LoVo (cell line): ENCODE measurements at regions not wholly inside any gene's neighbourhood (a gene's known extent, or its start where the extent isn't known, plus 50 kb on each side); places are given as distances from the start of the nearest gene placed in this dataset.
"Not testable (repeated sequence)": the region's sequence is repeated elsewhere in the genome, so short reads cannot be mapped to it uniquely, and the experiment has no call there.

Experiments used
- DNase-seq: peaks from one replicate; pipeline ENCODE4 v3.0.0-alpha.2; 2016; ENCODE audit warnings: low spot score

GRCh38 chr12:90828621-90829020, 126.4 kb downstream of the CCER1 start:
- no peak for DNase-seq

GRCh38 chr12:90827567-90827966, 127.4 kb downstream of the CCER1 start:
- DNase-seq, result no peak

- DNase-seq, result no peak
Observed at GRCh38 chr12:90826036-90826435, 128.9 kb downstream of the CCER1 start.

GRCh38 chr12:90823859-90824258, 131.1 kb downstream of the CCER1 start:
- no peak for DNase-seq

- no peak for DNase-seq
Observed at GRCh38 chr12:90819709-90820108, 135.3 kb downstream of the CCER1 start.

- DNase-seq, result no peak
Observed at GRCh38 chr12:90816353-90817089, 138.5 kb downstream of the CCER1 start.

- no peak for DNase-seq
Observed at GRCh38 chr12:90809940-90810339, 145.0 kb downstream of the CCER1 start.

GRCh38 chr12:90808568-90808967, 146.4 kb downstream of the CCER1 start:
- no peak for DNase-seq

- DNase-seq, result no peak
Observed at GRCh38 chr12:90802727-90803126, 152.2 kb downstream of the CCER1 start.

- DNase-seq, result peak; percentile 28
Observed at GRCh38 chr12:90801776-90802175, 153.2 kb downstream of the CCER1 start.

GRCh38 chr12:90794212-90794611, 160.8 kb downstream of the CCER1 start:
- no peak for DNase-seq

GRCh38 chr12:90792718-90793117, 162.3 kb downstream of the CCER1 start:
- not testable (repeated sequence) for DNase-seq

GRCh38 chr12:90791445-90791844, 163.5 kb downstream of the CCER1 start:
- no peak for DNase-seq

- DNase-seq, result no peak
Observed at GRCh38 chr12:90790747-90791146, 164.2 kb downstream of the CCER1 start.

- DNase-seq, result no peak
Observed at GRCh38 chr12:90773491-90773890, 181.5 kb downstream of the CCER1 start.

- DNase-seq, result no peak
Observed at GRCh38 chr12:90770861-90771260, 184.1 kb downstream of the CCER1 start.

- DNase-seq, result no peak
Observed at GRCh38 chr12:90757957-90758356, 197.0 kb downstream of the CCER1 start.

- DNase-seq, result no peak
Observed at GRCh38 chr12:90745211-90745610, 209.8 kb downstream of the CCER1 start.

- DNase-seq, result no peak
Observed at GRCh38 chr12:90741611-90742010, 213.4 kb downstream of the CCER1 start.

GRCh38 chr12:90729736-90730135, 225.2 kb downstream of the CCER1 start:
- DNase-seq, result peak; percentile 17

- DNase-seq, result peak; percentile 27
Observed at GRCh38 chr12:90712671-90713070, 242.3 kb downstream of the CCER1 start.

GRCh38 chr12:90710711-90711110, 244.3 kb downstream of the CCER1 start:
- DNase-seq, result no peak

GRCh38 chr12:90706036-90706435, 248.9 kb downstream of the CCER1 start:
- DNase-seq, result no peak

GRCh38 chr12:90695415-90695814, 259.6 kb downstream of the CCER1 start:
- DNase-seq, result no peak
